ENCODE measurements at regions not wholly inside any gene's neighbourhood (a gene's known extent, or its start where the extent isn't known, plus 50 kb on each side); places are given as distances from the start of the nearest gene placed in this dataset.

- H3K27ac ChIP-seq (ENCODE audit: low read depth, low read length) = peak overlapping the region; percentile 99
- DNase-seq (ENCODE audit: low read depth, low spot score) = peak; percentile 85
- H3K9me3 ChIP-seq (ENCODE audit: control insufficient read depth, insufficient read depth, low read length) = peaks cover 5% of the 10 kb centered on the region; the same call in 1 of the 2 replicates
- ChIA-PET POLR2A (interaction anchor here (1.0 to 4.4 kb wide), 8 partner anchors 7 to 205 kb away, joined by 3 to 22 read pairs (median 6); no protein-coding TSS in a partner anchor), CTCF (interaction anchor here (0.5 to 1.1 kb wide), 3 partner anchors 70 to 917 kb away, joined by 3 read pairs; no protein-coding TSS in a partner anchor)
- no peaks in the 10 kb centered on the region for H3K27me3 ChIP-seq (ENCODE audit: control insufficient read depth, insufficient read depth, low read length)
- peak overlapping the region; percentile 25 for H3K4me3 ChIP-seq (ENCODE audit: low read depth, low read length)
- TF ChIP-seq, protein P1, sequence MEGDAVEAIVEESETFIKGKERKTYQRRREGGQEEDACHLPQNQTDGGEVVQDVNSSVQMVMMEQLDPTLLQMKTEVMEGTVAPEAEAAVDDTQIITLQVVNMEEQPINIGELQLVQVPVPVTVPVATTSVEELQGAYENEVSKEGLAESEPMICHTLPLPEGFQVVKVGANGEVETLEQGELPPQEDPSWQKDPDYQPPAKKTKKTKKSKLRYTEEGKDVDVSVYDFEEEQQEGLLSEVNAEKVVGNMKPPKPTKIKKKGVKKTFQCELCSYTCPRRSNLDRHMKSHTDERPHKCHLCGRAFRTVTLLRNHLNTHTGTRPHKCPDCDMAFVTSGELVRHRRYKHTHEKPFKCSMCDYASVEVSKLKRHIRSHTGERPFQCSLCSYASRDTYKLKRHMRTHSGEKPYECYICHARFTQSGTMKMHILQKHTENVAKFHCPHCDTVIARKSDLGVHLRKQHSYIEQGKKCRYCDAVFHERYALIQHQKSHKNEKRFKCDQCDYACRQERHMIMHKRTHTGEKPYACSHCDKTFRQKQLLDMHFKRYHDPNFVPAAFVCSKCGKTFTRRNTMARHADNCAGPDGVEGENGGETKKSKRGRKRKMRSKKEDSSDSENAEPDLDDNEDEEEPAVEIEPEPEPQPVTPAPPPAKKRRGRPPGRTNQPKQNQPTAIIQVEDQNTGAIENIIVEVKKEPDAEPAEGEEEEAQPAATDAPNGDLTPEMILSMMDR (IDR thresholded peaks at IDR 0.05; ENCODE audit: low read depth, low read length) = no peak
Measured at GRCh38 chr2:46850742-46851141, 64.9 kb downstream of the MCFD2 start.

- TF ChIP-seq, protein P1 (IDR thresholded peaks at IDR 0.05; ENCODE audit: low read depth, low read length) = no peak
Measured at GRCh38 chr2:46849721-46850556, 65.7 kb downstream of the MCFD2 start.

DNA sequence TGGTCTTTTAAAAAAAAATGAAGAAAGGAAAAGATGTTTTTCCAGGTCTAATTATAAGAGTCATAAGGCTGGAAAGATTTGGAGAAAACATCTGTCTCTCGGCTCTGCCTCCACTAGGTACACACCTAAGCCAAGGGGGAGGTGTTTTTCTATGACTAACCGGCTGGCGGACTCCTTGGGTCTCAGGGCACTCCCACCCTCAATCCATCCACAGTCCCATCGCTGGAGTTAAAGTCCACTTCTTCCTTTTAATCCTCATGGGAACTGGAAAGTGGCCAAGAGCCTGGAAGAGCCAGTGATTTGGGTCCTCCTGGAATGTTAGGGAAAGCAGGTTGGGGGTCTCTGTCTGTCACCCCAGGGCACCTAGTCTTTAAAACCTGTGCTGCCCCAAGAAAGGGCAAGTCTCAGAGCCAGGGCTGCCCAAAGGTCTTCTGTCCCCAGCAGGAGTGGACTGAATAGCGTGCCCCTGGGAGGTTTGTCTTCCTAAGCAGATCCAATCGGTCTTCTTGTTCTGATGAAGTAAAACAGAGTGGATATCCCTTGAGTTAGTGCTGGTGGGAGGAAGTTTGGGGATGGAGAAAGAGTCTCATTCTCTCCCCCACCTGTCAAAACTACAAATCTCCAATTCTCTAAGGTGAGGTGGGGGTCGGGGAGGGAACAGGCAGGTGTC, 66.4 kb downstream of the MCFD2 start:
- ChIA-PET POLR2A (interaction anchor here (1.4 to 4.4 kb wide), 5 partner anchors 9 to 204 kb away, joined by 4 to 22 read pairs (median 9); no protein-coding TSS in a partner anchor), CTCF (interaction anchor here (1.1 to 1.3 kb wide), 2 partner anchors 28 to 68 kb away, joined by 3 to 4 read pairs; no protein-coding TSS in a partner anchor)
- TF ChIP-seq, protein P1 (IDR thresholded peaks at IDR 0.05; ENCODE audit: low read depth, low read length) = no peak
- Histone ChIP-seq H3K27me3 (ENCODE audit: control insufficient read depth, insufficient read depth, low read length) (no peaks in the 10 kb centered on the region), H3K27ac (ENCODE audit: low read depth, low read length) (peak overlapping the region; percentile 99), H3K9me3 (ENCODE audit: control insufficient read depth, insufficient read depth, low read length) (peaks cover 5% of the 10 kb centered on the region; the same call in 1 of the 2 replicates), H3K4me3 (ENCODE audit: low read depth, low read length) (no peak overlapping the region)
- DNase-seq (ENCODE audit: low read depth, low spot score) = no peak

More at GRCh38 chr2:46849721-46850556, 65.7 kb downstream of the MCFD2 start:
- ChIA-PET CTCF (interaction anchor here (0.5 to 1.1 kb wide), 3 partner anchors 69 to 917 kb away, joined by 3 read pairs; no protein-coding TSS in a partner anchor), POLR2A (interaction anchor here (0.9 to 4.4 kb wide), 9 partner anchors 8 to 205 kb away, joined by 3 to 22 read pairs (median 5); no protein-coding TSS in a partner anchor)
- Histone ChIP-seq H3K4me3 (ENCODE audit: low read depth, low read length) (peak overlapping the region; percentile 25), H3K27ac (ENCODE audit: low read depth, low read length) (peak overlapping the region; percentile 99), H3K27me3 (ENCODE audit: control insufficient read depth, insufficient read depth, low read length) (no peaks in the 10 kb centered on the region), H3K9me3 (ENCODE audit: control insufficient read depth, insufficient read depth, low read length) (peaks cover 5% of the 10 kb centered on the region; the same call in 1 of the 2 replicates)
- DNase-seq (ENCODE audit: low read depth, low spot score) = peak; percentile 78

- no peak overlapping the region for H3K4me3 ChIP-seq (ENCODE audit: low read depth, low read length)
Measured at GRCh38 chr2:46848447-46848846, 67.2 kb downstream of the MCFD2 start.

More at GRCh38 chr2:46848447-46848846, 67.2 kb downstream of the MCFD2 start:
- no peak for DNase-seq (ENCODE audit: low read depth, low spot score)
- peak overlapping the region; percentile 99 for H3K27ac ChIP-seq (ENCODE audit: low read depth, low read length)
- peaks cover 5% of the 10 kb centered on the region; the same call in 1 of the 2 replicates for H3K9me3 ChIP-seq (ENCODE audit: control insufficient read depth, insufficient read depth, low read length)
- H3K27me3 ChIP-seq (ENCODE audit: control insufficient read depth, insufficient read depth, low read length) = no peaks in the 10 kb centered on the region
- TF ChIP-seq, protein P1 (IDR thresholded peaks at IDR 0.05; ENCODE audit: low read depth, low read length) = no peak
- POLR2A ChIA-PET = interaction anchor here (0.6 to 4.4 kb wide), 3 partner anchors 17 to 36 kb away, joined by 3 to 22 read pairs (median 4); no protein-coding TSS in a partner anchor
- CTCF ChIA-PET = interaction anchor here (1.3 kb wide), 1 partner anchor 28 kb away, joined by 4 read pairs; no protein-coding TSS in a partner anchor
